ENCODE measurements at regions not wholly inside any gene's neighbourhood (a gene's known extent, or its start where the extent isn't known, plus 50 kb on each side); places are given as distances from the start of the nearest gene placed in this dataset.

DNA sequence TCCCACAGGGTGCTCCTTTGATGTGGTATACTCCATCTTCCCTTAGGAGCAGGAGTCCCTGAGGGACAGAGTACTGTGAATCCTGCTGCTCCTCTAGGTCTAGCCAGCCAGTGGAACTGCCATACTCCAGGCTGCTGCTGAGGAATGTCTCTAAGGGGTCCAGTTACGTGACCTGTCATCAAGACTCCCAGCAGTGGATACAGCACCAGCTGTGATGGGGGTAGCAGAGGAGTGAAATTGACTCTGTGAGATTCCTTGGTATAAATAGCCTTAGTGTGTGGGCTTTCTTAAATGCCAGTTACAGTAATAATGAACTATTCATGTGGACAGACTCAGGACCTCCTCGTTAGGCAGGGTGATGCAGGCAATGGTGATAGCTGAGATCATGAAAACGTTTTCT, 140.4 kb upstream of the LUZP2 start:
- TF ChIP-seq, protein P1, sequence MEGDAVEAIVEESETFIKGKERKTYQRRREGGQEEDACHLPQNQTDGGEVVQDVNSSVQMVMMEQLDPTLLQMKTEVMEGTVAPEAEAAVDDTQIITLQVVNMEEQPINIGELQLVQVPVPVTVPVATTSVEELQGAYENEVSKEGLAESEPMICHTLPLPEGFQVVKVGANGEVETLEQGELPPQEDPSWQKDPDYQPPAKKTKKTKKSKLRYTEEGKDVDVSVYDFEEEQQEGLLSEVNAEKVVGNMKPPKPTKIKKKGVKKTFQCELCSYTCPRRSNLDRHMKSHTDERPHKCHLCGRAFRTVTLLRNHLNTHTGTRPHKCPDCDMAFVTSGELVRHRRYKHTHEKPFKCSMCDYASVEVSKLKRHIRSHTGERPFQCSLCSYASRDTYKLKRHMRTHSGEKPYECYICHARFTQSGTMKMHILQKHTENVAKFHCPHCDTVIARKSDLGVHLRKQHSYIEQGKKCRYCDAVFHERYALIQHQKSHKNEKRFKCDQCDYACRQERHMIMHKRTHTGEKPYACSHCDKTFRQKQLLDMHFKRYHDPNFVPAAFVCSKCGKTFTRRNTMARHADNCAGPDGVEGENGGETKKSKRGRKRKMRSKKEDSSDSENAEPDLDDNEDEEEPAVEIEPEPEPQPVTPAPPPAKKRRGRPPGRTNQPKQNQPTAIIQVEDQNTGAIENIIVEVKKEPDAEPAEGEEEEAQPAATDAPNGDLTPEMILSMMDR (conservative IDR thresholded peaks at IDR 0.05; ENCODE audit: control insufficient read depth, insufficient read depth, low read depth, low read length) = no peak
- DNase-seq (ENCODE audit: low read depth) = no peak
- no peak overlapping the region for H3K4me3 ChIP-seq (ENCODE audit: control insufficient read depth, low read depth, low read length)

DNA sequence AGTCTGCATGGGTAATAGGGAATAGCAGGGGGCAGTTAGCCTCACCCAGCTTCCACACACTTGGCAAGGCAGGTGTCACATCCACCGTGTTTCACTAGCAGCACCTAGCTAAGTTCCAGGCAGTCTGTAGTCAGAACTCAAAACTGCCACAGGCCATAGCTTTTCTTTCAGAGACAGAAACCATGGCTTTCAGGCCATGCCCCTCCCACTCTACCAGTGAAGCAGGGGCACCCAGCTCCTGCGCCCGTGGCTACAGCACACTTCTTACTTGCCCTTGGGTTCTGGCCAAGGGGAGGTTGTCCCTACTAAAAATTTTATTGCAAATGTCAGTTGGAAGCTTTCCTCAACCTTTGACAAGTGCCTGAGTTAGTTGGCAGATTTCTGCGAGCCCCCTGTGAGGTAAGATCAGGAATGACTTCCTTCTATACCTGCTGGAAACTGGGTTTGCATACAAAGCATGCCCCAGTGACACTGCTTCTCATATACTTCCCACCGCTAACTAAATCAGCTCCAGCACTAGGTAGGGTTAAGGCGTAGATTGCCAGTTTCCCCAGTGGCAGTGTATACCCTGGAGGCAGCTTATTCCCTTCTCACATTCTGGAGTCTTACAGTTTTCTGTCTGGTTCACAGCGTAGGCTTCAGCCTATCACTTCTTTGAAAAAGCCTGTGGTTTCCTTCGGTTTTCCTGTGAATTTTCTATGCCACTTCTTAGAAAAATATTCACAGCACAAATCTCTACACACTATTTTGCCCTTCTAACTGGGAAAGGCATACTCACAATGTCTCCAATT, 139.0 kb upstream of the LUZP2 start:
- no peak for DNase-seq (ENCODE audit: low read depth)
- H3K4me3 ChIP-seq (ENCODE audit: control insufficient read depth, low read depth, low read length) = no peak overlapping the region
- TF ChIP-seq, protein P1 (conservative IDR thresholded peaks at IDR 0.05; ENCODE audit: control insufficient read depth, insufficient read depth, low read depth, low read length) = no peak

DNA sequence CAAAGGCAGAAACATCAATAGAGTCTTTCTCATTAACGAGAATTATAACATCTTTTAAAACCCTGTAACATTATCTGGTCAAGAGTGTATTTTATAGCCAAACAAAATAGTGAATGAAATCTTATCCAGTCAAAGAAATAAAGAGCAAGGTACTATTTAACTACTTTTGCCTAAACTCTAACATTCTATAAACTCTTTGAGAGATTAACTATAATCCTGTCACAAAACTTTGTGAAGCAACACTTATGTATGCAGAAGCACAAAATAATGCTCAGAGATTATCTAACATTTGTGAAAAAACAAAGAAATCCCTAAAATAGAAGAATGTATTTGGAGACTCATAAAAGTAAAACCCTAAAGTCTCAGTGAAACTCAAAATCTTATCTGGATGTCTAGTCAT, 124.4 kb upstream of the LUZP2 start:
- no peak for DNase-seq (ENCODE audit: low read depth)
- no peak overlapping the region for H3K4me3 ChIP-seq (ENCODE audit: control insufficient read depth, low read depth, low read length)
- TF ChIP-seq, protein P1 (conservative IDR thresholded peaks at IDR 0.05; ENCODE audit: control insufficient read depth, insufficient read depth, low read depth, low read length) = no peak

DNA sequence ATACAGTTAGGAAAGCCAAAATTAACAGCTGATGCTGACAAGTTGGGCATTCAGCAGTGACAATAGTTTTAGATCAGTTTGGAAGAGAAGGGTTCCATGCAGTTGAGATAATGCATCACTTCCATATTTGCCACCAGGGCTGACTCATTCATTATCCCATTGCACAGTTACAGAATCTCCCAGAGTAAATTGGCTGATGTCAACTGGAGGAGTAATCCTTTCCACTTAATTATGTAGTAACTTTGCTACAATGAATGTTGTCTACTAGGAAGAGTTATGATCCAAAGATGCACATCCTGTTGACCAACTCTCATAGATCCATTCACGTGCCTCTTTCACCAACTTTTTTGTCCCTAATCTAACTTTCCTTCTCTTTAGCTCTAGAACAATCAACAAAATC, 123.3 kb upstream of the LUZP2 start:
- DNase-seq (ENCODE audit: low read depth) = no peak
- H3K4me3 ChIP-seq (ENCODE audit: control insufficient read depth, low read depth, low read length) = no peak overlapping the region
- TF ChIP-seq, protein P1 (conservative IDR thresholded peaks at IDR 0.05; ENCODE audit: control insufficient read depth, insufficient read depth, low read depth, low read length) = no peak

DNA sequence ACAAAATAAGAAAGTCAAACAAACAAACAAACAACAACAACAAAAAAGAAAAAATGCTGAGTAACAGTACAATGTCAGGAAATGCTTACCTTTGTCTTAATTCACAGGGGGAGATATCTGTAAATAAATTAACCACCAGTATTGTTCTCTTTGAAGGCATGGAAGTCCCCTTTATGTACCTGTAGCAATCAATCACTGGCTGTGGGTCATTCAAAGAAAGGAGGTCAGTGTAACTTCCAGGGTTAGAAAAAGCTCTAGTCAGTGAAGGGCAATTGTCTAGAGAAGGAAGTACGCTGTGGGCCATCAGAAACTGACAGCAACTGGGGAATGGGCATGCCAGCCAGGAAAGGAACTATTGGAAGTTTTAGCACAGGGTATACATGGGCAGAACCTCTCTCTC, 121.5 kb upstream of the LUZP2 start:
- TF ChIP-seq, protein P1 (conservative IDR thresholded peaks at IDR 0.05; ENCODE audit: control insufficient read depth, insufficient read depth, low read depth, low read length) = no peak
- no peak for DNase-seq (ENCODE audit: low read depth)

DNA sequence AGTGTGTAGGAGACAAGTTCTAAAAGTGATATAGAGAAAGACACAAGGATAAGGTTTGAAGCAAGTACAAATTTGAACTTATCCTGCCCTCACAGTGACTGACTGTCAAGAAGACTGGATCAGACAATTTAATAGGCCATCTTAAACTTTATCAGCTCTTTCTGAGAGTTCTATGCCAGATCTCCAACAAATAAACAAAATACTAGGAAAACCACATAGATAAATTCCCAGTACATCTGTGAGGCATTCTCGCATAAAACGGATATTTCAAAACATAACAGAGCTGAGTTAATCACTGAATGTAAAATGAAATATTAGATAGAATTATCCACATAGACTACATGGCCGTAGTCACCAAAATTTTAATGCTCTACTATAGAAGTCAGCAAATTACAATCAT, 120.9 kb upstream of the LUZP2 start:
- DNase-seq (ENCODE audit: low read depth) = no peak
- no peak overlapping the region for H3K4me3 ChIP-seq (ENCODE audit: control insufficient read depth, low read depth, low read length)
- TF ChIP-seq, protein P1 (conservative IDR thresholded peaks at IDR 0.05; ENCODE audit: control insufficient read depth, insufficient read depth, low read depth, low read length) = no peak

More for the DNA sequence above, 121.5 kb upstream of the LUZP2 start:
- no peak overlapping the region for H3K4me3 ChIP-seq (ENCODE audit: control insufficient read depth, low read depth, low read length)
